ENCODE measurements at regions not wholly inside any gene's neighbourhood (a gene's known extent, or its start where the extent isn't known, plus 50 kb on each side); places are given as distances from the start of the nearest gene placed in this dataset.

- no peak for DNase-seq (ENCODE audit: low read depth, low spot score)
- no peak overlapping the region for H3K4me2 ChIP-seq (ENCODE audit: insufficient read depth, low read length)
- ChIA-PET POLR2A (no interaction called here), CTCF (no interaction called here)
- no peak overlapping the region for H2AFZ ChIP-seq (ENCODE audit: low read depth, low read length)
- intact Hi-C loops (cut with micrococcal nuclease) = no loop called here
- H3K9ac ChIP-seq (replicated peaks; ENCODE audit: extremely low read depth, insufficient read depth, low read length) = no peak overlapping the region
- H3K4me3 ChIP-seq (replicated peaks in 1 of 3; ENCODE audit: insufficient read depth in 1 of 3, low read depth in 1 of 3, low read length in 3 of 3) = no peak overlapping the region
- no peaks in the 10 kb centered on the region for H3K27me3 ChIP-seq (ENCODE audit: control insufficient read depth in 2 of 2, insufficient read depth in 2 of 2, low read length in 2 of 2)
- TF ChIP-seq FOS (IDR thresholded peaks at IDR 0.05; ENCODE audit: borderline replicate concordance, insufficient read depth, low read length) (no peak), EZH2 (IDR thresholded peaks at IDR 0.05; ENCODE audit: borderline replicate concordance, low read depth, low read length, severe bottlenecking) (no peak), CTCF (IDR thresholded peaks at IDR 0.05; ENCODE audit: extremely low read depth in 1 of 2, insufficient read depth in 1 of 2, low read depth in 1 of 2, low read length in 2 of 2) (no peak), POLR2A (IDR thresholded peaks at IDR 0.05; ENCODE audit: low read depth, low read length) (no peak), POLR2AphosphoS5 (IDR thresholded peaks at IDR 0.05; ENCODE audit: insufficient read depth, low read depth, low read length) (no peak), GATA2 (IDR thresholded peaks at IDR 0.05; ENCODE audit: insufficient read depth, insufficient read length, low read depth, low read length) (no peak), MAX (IDR thresholded peaks at IDR 0.05; ENCODE audit: insufficient read depth, insufficient read length) (no peak), MYC (IDR thresholded peaks at IDR 0.05; ENCODE audit: low read depth, low read length) (no peak), JUN (IDR thresholded peaks at IDR 0.05; ENCODE audit: borderline replicate concordance, insufficient read depth, insufficient read length, low read depth) (no peak)
- no peak for FAIRE-seq
- no TSS peak for BruUV-seq (replicated peaks)
- dilution Hi-C loops (cut with MboI; ENCODE audit: extremely low pct_ligation_motif_present, low sequenced_read_pairs) = no loop called here
- H3K79me2 ChIP-seq (ENCODE audit: control insufficient read depth, insufficient read depth, low read length) = no peaks in the 10 kb centered on the region
- H3K27ac ChIP-seq (ENCODE audit: insufficient read depth, low read depth, low read length) = no peak overlapping the region
- no peaks in the 10 kb centered on the region for H3K9me1 ChIP-seq (replicated peaks; ENCODE audit: control insufficient read depth, extremely low read depth, insufficient read depth, low read length)
- no peaks in the 10 kb centered on the region for H4K20me1 ChIP-seq (replicated peaks; ENCODE audit: control insufficient read depth, extremely low read depth, insufficient read depth, low read length)
- H3K9me3 ChIP-seq (replicated peaks; ENCODE audit: control insufficient read depth, insufficient read depth, low read length) = peaks cover 4% of the 10 kb centered on the region
- no peaks in the 10 kb centered on the region for H3K4me1 ChIP-seq (ENCODE audit: control insufficient read depth, extremely low read depth, insufficient read depth, low read length)
- H3K36me3 ChIP-seq (ENCODE audit: control insufficient read depth in 2 of 2, extremely low read depth in 1 of 2, insufficient read depth in 2 of 2, low read length in 2 of 2) = no peaks in the 10 kb centered on the region
Observed at GRCh38 chr16:6910301-6910700, 422.3 kb upstream of the RBFOX1 start.
